CD4-positive, alpha-beta T cell treated with Interleukin-1 beta for 1 hour (primary cell): ENCODE measurements at regions not wholly inside any gene's neighbourhood (a gene's known extent, or its start where the extent isn't known, plus 50 kb on each side); places are given as distances from the start of the nearest gene placed in this dataset.
"Not testable (repeated sequence)": the region's sequence is repeated elsewhere in the genome, so short reads cannot be mapped to it uniquely, and the experiment has no call there.

Source experiments
- DNase-seq, 2 donors: peaks; one replicate each; pipeline ENCODE4 v3.0.0-alpha.2; 2020 to 2022

DNA sequence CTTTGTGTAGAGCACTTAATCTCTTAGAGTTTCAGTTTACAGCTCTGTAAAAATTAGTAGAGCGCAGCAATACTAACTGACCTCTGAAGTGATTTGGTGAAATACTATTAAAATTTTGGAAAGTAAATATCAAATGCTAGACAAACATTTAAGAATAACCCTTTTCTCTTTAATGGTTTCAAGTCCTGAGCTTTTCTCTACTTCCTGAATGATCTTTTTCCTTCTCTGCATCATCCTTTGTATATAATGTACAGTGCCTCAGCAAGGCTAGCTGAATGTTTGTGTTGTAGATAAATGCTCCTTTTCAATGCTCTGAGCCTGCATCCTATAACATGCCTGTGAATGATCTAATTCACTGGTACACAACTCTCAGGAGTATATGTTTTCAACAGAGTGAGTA, 272.9 kb downstream of the ADGRL2 start:
- DNase-seq = no peak

DNA sequence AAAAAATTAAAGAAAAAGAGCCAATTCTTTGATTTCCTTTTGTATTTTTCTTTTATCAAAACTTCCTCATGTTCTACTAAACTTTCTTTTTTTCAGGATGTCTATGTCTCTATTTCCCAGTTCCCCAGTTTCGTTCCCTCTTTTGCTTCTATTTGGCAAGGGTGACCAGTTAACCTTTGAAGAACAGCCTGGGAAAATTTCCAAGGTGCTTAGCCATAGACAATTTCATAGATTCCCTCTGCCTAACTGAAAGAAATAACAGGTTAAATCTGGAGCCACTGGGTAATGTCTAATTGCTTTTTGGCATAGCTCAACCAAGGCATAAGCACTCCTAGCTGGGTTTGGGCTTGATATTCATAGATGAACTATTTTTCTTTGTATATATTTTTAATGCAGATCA, 272.3 kb downstream of the ADGRL2 start:
- DNase-seq = no peak

DNA sequence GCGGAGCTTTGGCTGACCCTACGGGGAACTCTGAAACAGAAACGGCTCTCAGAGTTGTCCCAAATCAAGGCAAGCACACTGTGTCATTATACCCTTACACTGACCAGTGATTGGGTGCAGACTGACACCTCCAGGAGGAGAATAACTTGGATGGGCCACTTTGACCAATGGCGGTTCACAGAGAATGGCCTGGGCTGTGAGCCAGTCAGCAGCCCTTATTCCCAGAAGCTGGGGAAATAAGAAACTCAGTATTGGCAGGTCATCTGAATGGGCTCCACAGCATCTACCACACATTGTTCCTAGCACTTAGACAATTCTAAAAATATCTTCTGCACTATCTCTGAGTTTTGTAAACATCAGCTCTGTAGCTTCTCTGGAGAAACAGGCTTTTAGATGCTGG, 265.2 kb downstream of the ADGRL2 start:
- no peak for DNase-seq

DNA sequence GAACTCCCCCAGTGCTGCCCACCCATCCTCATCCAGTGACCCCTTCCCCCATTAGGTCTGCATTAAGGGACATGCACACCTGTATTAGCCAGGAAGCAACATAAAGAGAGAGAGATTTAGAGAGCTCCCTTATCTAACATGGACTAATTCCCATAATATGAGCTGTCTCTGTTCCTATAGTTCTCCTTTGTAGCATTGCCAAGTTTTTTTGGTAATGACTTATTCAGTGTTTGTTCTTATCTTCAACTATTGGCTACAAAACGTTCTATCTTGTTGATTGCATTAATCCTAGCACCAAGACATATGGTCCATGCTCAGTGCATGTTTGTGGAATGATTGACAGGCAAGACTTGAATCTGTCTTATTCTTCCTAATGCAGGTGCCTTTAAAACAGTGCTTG, 264.0 kb downstream of the ADGRL2 start:
- DNase-seq = no peak

DNA sequence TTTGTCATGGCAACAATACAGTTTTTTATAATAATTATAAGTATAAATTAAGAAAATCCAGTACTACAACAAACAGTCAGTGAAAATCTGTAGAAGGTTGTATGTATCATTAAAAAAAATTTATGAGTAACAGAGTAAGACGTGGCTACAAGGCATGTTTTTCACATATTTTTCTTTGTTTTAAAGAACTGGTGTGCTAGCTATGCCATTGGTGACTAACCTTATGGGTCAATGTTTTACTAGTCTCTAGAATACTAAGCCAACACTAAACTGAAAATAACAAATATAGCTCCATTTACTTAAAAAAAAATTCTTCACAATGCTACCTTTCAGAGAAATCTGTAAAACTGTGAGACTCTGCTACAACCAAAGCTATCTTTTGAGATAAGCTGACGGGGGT, 261.5 kb downstream of the ADGRL2 start:
- DNase-seq = no peak

DNA sequence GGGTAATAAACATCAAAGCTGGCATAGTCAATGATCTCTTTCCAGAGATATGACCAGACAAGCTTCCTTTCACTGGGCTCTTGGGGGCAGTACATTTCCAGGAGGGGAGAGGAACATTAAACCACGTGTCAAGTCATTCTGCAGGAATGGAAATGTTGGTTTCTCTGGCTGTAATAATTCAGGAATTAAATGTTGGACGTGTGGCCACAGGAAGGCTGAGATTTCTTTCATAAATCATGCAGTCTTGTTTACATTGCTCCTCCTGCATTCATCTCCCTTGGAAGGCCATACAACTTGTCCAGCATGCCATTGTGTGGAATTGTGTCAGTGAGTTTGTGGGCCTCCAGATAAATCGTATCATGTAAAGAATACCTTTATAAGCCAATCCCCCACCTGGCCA, 259.2 kb downstream of the ADGRL2 start:
- DNase-seq = no peak

DNA sequence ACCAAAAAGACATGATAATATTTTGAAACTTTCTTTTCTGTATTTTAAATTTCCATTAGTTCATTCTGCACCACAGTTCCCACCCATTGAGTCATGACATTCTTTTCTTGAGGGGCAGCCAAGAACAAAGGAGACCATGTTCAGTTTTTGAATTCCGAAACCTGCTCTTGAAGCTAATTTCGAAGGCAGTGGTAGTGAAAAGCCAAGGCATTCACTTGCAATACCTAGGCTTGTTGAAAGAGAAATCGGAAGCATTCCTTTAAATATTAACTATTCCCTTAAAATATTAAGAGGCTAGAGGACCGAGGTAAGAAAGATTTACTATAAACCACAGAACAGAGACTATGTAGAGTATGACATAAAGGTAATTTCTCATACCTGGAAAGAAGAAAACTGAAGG, 256.3 kb downstream of the ADGRL2 start:
- DNase-seq = no peak

DNA sequence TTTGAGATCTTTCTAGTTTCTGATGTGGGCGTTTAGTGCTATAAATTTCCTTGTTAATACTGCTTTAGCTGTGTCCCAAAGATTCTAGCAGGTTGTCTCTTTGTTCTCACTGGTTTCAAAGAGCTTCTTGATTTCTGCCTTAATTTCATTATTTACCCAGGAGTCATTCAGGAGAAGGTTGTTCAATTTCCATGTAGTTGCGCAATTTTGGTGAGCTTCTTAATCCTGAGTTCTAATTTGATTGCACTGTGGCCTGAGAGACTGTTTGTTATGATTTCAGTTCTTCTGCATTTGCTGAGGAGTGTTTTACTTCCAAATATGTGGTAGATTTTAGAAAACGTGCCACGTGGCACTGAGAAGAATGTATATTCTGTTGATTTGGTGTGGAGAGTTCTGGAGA, 254.6 kb downstream of the ADGRL2 start:
- not testable (repeated sequence) for DNase-seq

DNA sequence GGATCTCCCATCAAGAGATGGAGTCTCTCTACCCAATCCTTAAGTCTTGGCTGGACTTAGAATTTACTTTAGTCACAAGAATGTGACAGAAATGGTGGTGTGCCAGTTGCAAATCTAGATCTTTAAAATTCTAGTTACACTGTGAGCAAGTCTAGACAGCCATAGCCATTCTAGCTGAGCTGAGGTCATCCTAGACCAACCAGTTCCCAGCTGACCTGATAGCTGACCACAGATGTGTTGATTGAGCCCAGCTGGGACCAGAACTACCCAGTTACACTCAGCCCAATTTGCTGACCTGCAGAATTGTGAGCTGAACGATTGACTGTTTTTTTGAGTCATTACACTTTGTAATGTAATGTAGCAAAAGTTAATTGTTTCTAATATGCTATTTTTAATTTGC, 251.8 kb downstream of the ADGRL2 start:
- DNase-seq = no peak

DNA sequence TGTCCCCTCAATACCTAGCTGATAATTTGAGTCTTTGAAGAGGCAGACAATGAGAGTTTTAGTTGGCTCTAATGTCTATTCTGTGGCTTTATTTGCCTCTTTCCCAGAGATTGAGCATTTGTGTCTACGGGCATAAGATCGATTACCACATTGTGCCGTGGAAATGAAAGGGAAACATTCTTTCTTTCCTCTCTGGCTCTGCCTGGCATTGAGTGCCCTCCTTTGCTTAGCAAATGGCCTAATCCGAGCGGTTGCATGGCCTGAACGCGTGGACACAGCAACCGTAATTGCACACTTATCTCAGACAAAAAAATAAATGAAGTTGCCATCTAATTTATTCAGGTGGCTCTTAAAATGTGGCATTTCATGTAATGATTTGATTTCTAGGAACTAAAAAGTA, 247.9 kb downstream of the ADGRL2 start:
- no peak for DNase-seq

DNA sequence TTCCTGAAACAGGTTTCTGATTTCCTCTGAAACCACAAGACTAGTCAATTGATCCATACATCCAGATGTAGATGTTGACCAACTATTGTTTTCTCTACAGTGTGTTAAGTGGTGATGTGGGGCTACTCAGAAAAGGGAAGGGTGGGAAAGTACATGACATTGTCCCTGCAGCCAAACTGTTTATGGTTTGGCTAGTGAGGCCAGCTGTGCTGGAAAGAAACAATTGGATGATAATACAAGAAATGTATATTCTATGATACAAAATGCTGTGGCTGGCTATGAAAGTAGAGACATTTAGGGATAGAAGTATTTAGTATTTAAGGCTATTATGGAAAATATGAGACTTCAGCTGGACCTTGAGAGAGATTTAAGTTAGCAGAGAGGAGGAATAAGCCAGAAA, 244.5 kb downstream of the ADGRL2 start:
- DNase-seq = no peak

DNA sequence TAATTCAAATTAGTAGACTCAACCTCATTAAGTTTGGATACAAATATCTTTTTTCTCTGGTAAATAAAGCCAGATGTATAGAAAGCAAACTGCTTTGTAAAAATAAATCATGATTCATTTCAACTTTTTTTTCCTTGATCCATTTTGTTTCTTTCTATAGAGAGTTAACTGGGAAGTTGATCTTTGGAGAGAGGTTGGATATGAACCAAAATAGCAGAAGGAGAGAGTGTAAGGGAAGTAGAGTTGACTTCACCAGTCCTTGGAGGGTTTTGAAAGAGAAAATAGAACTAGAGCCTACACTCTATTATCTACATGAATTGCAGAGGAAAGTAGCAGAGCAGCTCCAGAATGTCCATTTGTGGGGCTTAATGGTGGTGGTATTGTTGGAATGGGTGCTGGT, 243.8 kb downstream of the ADGRL2 start:
- DNase-seq = no peak

DNA sequence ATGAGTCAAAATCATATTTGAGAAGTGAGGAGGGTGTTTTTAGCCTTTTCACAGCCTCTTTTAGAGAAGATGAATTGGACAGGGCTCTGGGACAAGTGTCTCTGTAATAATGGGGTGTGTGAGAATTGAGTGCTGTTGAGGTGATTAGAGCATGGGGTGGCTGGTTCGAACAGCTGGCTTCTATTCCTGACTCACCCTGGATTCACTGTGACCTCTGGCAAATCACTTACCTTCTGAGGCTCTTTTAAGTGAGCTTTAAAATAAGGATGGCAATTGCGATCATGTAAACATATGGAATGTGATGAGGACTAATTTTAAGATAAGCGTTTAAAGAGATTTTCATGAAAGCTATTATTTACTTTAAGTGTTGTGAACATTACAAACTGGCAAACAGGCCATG, 243.4 kb downstream of the ADGRL2 start:
- no peak for DNase-seq

DNA sequence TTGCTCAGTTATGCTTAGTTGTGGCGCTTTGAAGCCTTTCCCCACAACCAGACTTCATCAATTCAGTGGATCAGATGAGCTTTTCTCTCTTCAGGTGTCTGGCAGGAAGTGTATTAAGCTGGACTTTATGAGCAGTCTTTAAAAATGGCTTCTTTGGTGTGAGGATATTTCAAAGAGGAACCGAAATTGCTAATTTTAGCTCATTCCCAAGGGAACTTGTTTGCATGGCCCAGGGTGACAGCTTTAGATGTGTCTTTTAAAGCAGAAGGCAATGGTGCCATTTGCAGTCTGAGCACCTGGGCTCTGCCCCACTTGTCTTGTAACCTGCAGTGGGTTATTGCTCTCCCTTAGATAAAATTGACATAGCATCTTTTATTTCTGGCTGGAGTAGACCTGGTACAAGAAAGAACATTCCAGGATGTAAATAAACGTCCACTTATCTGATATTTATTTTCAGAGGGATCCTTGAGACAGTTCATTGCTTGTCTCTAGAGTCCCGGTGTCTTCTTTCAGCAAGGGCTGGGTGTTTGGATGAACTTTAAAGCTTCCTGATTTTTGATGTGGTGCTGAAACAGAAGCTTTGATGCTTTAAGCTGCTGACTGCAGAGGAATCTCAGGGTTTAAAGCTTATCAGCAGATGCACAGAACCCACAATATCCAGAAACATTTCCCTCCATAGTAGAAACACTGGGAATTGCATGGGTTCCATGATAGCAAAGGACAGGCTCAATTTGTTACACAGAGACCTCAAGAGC, 241.7 kb downstream of the ADGRL2 start:
- DNase-seq = no peak
